ENCODE measurements at regions not wholly inside any gene's neighbourhood (a gene's known extent, or its start where the extent isn't known, plus 50 kb on each side); places are given as distances from the start of the nearest gene placed in this dataset.

DNA sequence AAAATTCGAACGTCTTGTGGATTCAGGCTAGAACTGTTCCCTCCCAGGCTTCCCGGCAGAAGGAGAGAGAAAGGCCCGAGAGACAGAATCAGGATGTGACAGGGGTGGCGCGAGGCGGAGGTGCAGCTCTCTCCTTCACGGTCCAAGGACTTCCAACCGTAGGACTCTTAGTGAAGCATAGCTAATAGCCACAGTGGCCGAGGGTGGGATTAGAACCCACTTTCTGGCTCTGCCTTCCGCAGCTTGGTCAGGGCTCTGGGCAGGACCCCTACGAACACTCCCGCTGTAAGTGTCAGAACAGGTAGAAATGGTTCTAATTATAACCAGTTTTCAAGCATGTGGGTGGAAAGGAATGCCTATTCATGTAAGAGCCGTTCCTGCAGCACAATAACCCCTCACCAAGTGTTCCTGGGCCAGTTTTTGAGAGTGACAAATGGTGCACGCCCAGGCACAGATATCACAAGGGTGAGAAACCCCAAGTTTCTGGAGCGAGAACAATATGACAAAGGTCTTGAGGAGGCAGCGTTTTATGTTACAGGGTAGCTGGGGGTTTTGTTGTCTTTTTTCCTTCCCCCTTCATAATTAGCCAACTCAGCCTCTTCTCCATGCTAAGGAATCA, 86.4 kb downstream of the SYF2 start:
- TF ChIP-seq, protein P1, sequence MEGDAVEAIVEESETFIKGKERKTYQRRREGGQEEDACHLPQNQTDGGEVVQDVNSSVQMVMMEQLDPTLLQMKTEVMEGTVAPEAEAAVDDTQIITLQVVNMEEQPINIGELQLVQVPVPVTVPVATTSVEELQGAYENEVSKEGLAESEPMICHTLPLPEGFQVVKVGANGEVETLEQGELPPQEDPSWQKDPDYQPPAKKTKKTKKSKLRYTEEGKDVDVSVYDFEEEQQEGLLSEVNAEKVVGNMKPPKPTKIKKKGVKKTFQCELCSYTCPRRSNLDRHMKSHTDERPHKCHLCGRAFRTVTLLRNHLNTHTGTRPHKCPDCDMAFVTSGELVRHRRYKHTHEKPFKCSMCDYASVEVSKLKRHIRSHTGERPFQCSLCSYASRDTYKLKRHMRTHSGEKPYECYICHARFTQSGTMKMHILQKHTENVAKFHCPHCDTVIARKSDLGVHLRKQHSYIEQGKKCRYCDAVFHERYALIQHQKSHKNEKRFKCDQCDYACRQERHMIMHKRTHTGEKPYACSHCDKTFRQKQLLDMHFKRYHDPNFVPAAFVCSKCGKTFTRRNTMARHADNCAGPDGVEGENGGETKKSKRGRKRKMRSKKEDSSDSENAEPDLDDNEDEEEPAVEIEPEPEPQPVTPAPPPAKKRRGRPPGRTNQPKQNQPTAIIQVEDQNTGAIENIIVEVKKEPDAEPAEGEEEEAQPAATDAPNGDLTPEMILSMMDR (IDR thresholded peaks at IDR 0.05; ENCODE audit: insufficient read depth, low read depth, low read length): no peak
- no peak for DNase-seq (ENCODE audit: low read depth)

DNA sequence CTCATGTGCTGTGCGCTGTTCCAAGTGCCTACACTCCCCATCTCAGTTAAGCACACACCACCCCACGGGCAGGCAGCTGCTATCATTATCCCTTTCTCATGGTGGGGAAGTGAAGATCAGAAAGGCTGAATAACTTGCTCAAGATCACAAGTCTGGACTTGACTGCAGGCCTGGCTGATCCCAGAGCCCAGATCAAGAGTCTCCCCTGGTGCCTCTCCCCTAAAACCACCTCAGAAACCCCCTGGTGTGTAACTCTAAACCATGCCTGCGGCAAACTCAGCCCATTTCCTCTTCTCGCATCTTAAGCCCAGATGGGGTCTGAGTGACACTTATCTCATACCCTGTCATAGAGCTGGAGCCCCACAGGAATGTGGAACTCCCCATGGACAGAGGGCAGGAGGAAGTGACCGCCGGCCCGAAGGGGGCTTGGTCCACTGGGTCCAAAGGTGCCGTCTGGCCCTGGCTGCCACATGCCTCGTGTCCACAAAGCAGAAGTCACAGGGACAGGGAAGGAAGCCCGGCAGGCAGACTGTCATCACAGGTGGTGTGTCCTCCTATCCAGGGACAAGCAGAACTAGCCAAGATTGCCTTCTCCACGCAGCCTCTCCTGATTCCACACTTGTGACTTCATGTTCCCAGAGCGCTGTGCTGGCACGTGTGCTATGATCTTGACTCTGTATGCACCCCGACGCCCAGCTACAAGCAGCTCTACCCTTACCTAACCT, 92.1 kb downstream of the SYF2 start:
- TF ChIP-seq, protein P1 (IDR thresholded peaks at IDR 0.05; ENCODE audit: insufficient read depth, low read depth, low read length): no peak
- DNase-seq (ENCODE audit: low read depth): no peak
- no peak overlapping the region for H3K4me3 ChIP-seq (ENCODE audit: low read depth, low read length)

More for the DNA sequence above, 86.4 kb downstream of the SYF2 start:
- H3K4me3 ChIP-seq (ENCODE audit: low read depth, low read length): no peak overlapping the region

DNA sequence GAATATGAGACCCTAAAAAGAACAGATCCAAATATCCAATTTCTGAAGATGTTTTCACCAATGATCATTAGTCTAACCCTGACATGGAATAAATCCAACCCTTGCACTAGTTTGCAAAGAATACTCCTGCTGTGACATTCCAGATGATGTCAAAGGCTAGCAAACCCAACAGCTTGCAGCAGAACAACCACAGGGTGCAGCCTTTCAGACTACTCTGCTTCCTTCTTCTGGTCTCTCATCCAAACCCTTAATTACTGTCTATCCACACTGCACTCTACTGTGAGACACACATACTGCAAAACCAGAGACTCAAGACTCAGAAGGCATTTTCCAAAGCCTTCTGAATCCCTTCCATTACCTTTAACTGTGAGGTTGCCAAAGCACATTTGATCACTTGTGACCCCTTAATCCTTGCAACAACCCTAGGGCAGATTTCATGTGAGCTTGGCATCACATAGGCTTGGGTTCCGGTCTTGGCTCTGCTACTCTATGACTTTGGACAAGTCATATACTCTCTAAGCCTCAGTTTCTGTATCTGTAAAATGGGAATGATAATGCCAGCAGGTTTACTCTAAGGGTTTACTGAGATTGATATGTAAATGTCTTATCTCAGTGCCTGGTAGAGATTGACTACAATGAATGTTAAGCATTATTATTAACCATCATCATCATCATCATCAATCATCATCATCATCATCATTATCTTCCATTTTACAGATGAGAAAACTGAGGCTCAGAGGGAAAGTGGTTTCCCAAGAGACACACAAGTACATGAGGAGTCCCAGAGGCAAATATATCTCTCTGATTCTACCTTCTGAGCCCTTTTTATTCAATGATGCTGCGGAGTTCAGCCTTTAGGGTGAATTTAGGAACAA, 94.5 kb downstream of the SYF2 start:
- H3K4me3 ChIP-seq (ENCODE audit: low read depth, low read length): no peak overlapping the region
- TF ChIP-seq, protein P1 (IDR thresholded peaks at IDR 0.05; ENCODE audit: insufficient read depth, low read depth, low read length): no peak
- DNase-seq (ENCODE audit: low read depth): no peak

DNA sequence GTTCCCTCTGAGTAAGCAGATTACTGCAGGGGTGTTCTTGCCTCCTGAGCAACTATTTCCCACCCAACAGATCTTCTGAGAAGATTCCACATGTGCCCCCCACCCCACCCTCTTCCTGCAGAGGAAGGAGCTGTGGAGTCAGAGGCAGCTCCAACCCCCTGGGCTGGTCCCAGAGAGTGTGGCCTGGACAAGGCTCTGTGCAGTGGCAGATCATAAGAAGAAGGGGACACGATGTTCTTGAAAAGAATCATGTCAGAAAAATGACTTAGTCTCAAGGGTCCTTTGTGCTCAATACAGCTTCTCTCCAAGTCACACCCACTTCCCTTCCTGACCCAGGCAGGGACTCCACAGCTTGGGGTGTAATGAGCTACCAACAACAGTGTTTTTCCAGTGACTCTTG, 95.2 kb downstream of the SYF2 start:
- no peak overlapping the region for H3K4me3 ChIP-seq (ENCODE audit: low read depth, low read length)
- TF ChIP-seq, protein P1 (IDR thresholded peaks at IDR 0.05; ENCODE audit: insufficient read depth, low read depth, low read length): no peak
- no peak for DNase-seq (ENCODE audit: low read depth)

DNA sequence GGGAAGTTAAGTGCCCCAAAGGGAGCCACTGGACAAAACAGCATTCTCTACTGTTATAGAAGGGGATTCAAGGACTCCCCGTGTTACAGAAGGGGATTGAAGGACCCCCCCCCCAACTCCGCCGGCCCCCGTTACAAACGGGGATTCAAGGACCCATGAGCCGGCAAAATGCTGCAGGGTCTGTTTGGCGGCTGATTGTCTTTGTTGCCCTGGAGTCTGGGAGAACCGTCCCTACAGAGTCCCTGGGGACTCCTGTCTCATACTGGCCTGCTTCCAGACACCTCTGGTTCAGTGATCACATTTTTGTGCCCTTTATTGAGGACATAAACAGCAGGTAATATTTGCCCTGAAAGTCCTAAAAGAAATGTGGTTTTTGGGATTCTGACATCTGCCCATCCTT, 96.4 kb downstream of the SYF2 start:
- TF ChIP-seq, protein P1 (IDR thresholded peaks at IDR 0.05; ENCODE audit: insufficient read depth, low read depth, low read length): no peak
- DNase-seq (ENCODE audit: low read depth): no peak
- H3K4me3 ChIP-seq (ENCODE audit: low read depth, low read length): no peak overlapping the region

DNA sequence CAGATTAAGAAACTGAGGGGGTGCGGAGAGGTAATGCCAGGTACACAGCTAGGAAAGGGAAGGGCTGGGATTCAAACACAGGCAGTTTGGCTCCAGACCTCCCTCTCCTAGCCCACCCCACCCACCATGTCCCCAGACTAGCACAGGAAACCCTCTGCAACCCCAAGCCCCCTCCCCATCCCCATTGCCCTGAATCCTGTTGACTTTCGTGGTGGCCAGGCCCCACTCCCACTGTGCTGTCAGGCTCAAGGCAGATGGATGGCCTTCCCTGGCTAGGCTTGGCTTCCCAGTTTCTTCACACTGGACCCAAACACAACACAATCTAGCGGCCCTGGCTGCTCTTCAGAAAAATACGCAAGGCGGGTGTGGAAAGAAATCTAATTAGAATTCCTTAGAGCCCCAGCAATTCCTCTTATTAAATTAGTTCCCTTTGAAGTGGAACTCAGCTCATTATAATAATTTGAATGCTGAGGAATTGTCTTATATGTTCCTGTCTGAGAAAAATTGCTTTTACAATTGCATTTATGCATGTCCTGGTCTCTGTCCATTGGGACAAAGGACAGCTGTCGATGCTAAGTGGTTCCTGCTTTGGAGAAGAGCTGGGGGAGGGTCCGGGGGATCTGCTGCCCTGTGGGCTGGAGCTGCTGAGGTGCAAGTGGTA, 97.4 kb downstream of the SYF2 start:
- H3K4me3 ChIP-seq (ENCODE audit: low read depth, low read length): no peak overlapping the region
- TF ChIP-seq, protein P1 (IDR thresholded peaks at IDR 0.05; ENCODE audit: insufficient read depth, low read depth, low read length): no peak
- no peak for DNase-seq (ENCODE audit: low read depth)

Data from fibroblast of villous mesenchyme (primary cell).